IMR-90 (cell line): ENCODE measurements at regions not wholly inside any gene's neighbourhood (a gene's known extent, or its start where the extent isn't known, plus 50 kb on each side); places are given as distances from the start of the nearest gene placed in this dataset.

Source experiments
- ATAC-seq: fragments of 200-7000 bp; cut with Tn5 transposase; 2 replicates; pipeline ENCODE4 v1.9.1; 2020; ENCODE audit warnings: low read depth, mild to moderate bottlenecking, moderate library complexity
- BruUV-seq: library from RNA; stranded (reverse); fragments of 400-500 nt; replicated peaks from 2 replicates; lab custom pipeline; 2021; lab: Mats Ljungman, UMichigan
- CTCF ChIA-PET: fragments of 300-600 bp; formaldehyde crosslinking; extraction: SDS; loops from one replicate; lab custom pipeline; 2021; ENCODE audit warnings: antibody characterized with exemption; lab: Yijun Ruan, JAX
- POLR2A ChIA-PET: fragments of 300-600 bp; sonication (Branson Sonifier 250); formaldehyde crosslinking; loops from one replicate; lab custom pipeline; 2022; ENCODE audit warnings: antibody characterized with exemption; ENCODE audit not compliant: unreplicated experiment; lab: Charles Lee
- DNase-seq: peaks from one replicate; pipeline ENCODE4 v3.0.0; 2013
- H2AFZ ChIP-seq: replicated peaks from 2 replicates; pipeline ENCODE3; 2013; ENCODE audit warnings: low read length, mild to moderate bottlenecking; ENCODE audit not compliant: poor library complexity
- H2AK5ac ChIP-seq: 2 replicates; pipeline ENCODE4 v1.6.1; 2013; ENCODE audit warnings: low read depth, low read length, inconsistent platforms
- H2AK9ac ChIP-seq: replicated peaks from 2 replicates; pipeline ENCODE3; 2013; ENCODE audit warnings: mild to moderate bottlenecking, low read depth, low read length, moderate library complexity; ENCODE audit not compliant: poor library complexity
- H2BK120ac ChIP-seq: 2 replicates; pipeline ENCODE4 v1.6.1; 2013; ENCODE audit warnings: low read depth, low read length, inconsistent platforms
- H2BK15ac ChIP-seq: 3 replicates; pipeline ENCODE4 v1.6.1; 2013; ENCODE audit warnings: low read depth, low read length, inconsistent platforms
- H2BK20ac ChIP-seq: 2 replicates; pipeline ENCODE4 v1.6.1; 2013; ENCODE audit warnings: low read depth, mild to moderate bottlenecking, inconsistent platforms, low read length, moderate library complexity
- H2BK5ac ChIP-seq: 2 replicates; pipeline ENCODE4 v1.6.1; 2013; ENCODE audit warnings: mild to moderate bottlenecking, low read depth, low read length, inconsistent platforms; ENCODE audit not compliant: poor library complexity, severe bottlenecking
- H3K14ac ChIP-seq: replicated peaks from 2 replicates; pipeline ENCODE4 v1.6.1; 2013; ENCODE audit warnings: low read depth, low read length, inconsistent platforms
- H3K18ac ChIP-seq: 2 replicates; pipeline ENCODE4 v1.6.1; 2013; ENCODE audit warnings: low read depth, low read length, control low read depth
- H3K23ac ChIP-seq: 2 replicates; pipeline ENCODE4 v1.6.1; 2013; ENCODE audit warnings: low read depth, low read length, inconsistent platforms
- H3K27ac ChIP-seq: 2 replicates; pipeline ENCODE4 v1.5.1; 2013; ENCODE audit warnings: mild to moderate bottlenecking, control low read depth, low read length; ENCODE audit not compliant: insufficient read depth
- H3K27me3 ChIP-seq: 2 replicates; pipeline ENCODE4 v1.6.1; 2013; ENCODE audit warnings: low read length; ENCODE audit not compliant: control insufficient read depth, insufficient read depth
- H3K36me3 ChIP-seq: 2 replicates; pipeline ENCODE4 v1.6.1; 2013; ENCODE audit warnings: low read length, mixed read lengths; ENCODE audit not compliant: control insufficient read depth, insufficient read depth
- H3K4ac ChIP-seq: 2 replicates; pipeline ENCODE4 v1.6.1; 2013; ENCODE audit warnings: low read depth, low read length, inconsistent platforms
- H3K4me1 ChIP-seq: 2 replicates; pipeline ENCODE4 v1.6.1; 2013; ENCODE audit warnings: low read length, mixed read lengths; ENCODE audit not compliant: control insufficient read depth, insufficient read depth
- H3K4me2 ChIP-seq: 2 replicates; pipeline ENCODE4 v1.6.1; 2013; ENCODE audit warnings: low read depth, mild to moderate bottlenecking, control low read depth, low read length, moderate library complexity
- H3K4me3 ChIP-seq: 2 replicates; pipeline ENCODE4 v1.5.1; 2013; ENCODE audit warnings: low read depth, mild to moderate bottlenecking, control low read depth, low read length, moderate library complexity; ENCODE audit not compliant: insufficient read depth
- H3K56ac ChIP-seq: 2 replicates; pipeline ENCODE4 v1.6.1; 2013; ENCODE audit warnings: low read length, inconsistent platforms; ENCODE audit not compliant: insufficient read depth; ENCODE audit errors: extremely low read depth
- H3K79me1 ChIP-seq, 2 experiments: 2 replicates each; pipeline ENCODE4 v1.6.1; 2013; ENCODE audit warnings: low read length in 2 of 2, inconsistent platforms in 1 of 2, low read depth in 1 of 2
- H3K9ac ChIP-seq: 2 replicates; pipeline ENCODE4 v1.6.1; 2013; ENCODE audit warnings: low read depth, low read length, control low read depth
- H3K9me1 ChIP-seq: 2 replicates; pipeline ENCODE4 v1.6.1; 2013; ENCODE audit warnings: low read length, inconsistent platforms; ENCODE audit not compliant: insufficient read depth
- H3K9me3 ChIP-seq: 2 replicates; pipeline ENCODE4 v1.6.1; 2013; ENCODE audit warnings: low read length; ENCODE audit not compliant: control insufficient read depth, insufficient read depth
- H4K20me1 ChIP-seq: 2 replicates; pipeline ENCODE4 v1.6.1; 2013; ENCODE audit warnings: low read length, inconsistent platforms; ENCODE audit not compliant: insufficient read depth
- H4K5ac ChIP-seq: 2 replicates; pipeline ENCODE4 v1.6.1; 2013; ENCODE audit warnings: mild to moderate bottlenecking, low read depth, low read length, control low read depth
- H4K8ac ChIP-seq, 2 experiments: 2 replicates each; pipeline ENCODE4 v1.6.1; 2013; ENCODE audit warnings: low read depth in 2 of 2, low read length in 2 of 2, control low read depth in 1 of 2, inconsistent platforms in 1 of 2
- H4K91ac ChIP-seq: 2 replicates; pipeline ENCODE4 v1.6.1; 2013; ENCODE audit warnings: low read depth, low read length, inconsistent platforms; ENCODE audit not compliant: insufficient read depth
- BHLHE40 ChIP-seq: fragments of 150-350 bp; IDR thresholded peaks from 2 replicates; pipeline ENCODE4 v1.6.1; 2016; ENCODE audit warnings: mild to moderate bottlenecking, low read depth, low read length
- CEBPB ChIP-seq: IDR thresholded peaks from 2 replicates; pipeline ENCODE4 v1.6.1; 2012; ENCODE audit warnings: low read depth, low read length, improper control_type of control experiment
- CHD1 ChIP-seq: IDR thresholded peaks from 2 replicates; pipeline ENCODE4 v1.6.1; 2012; ENCODE audit warnings: low read depth, low read length, improper control_type of control experiment
- CTCF ChIP-seq: conservative IDR thresholded peaks from 2 replicates; pipeline ENCODE4 v1.5.1; 2012; ENCODE audit warnings: mild to moderate bottlenecking, low read depth, low read length, improper control_type of control experiment
- ELK1 ChIP-seq: fragments of 150-350 bp; IDR thresholded peaks from 2 replicates; pipeline ENCODE4 v1.6.1; 2016; ENCODE audit warnings: low read depth, mild to moderate bottlenecking, low read length, moderate library complexity, borderline replicate concordance
- FOS ChIP-seq: fragments of 150-350 bp; IDR thresholded peaks from 2 replicates; pipeline ENCODE4 v1.6.1; 2016; ENCODE audit warnings: low read depth, low read length
- MAFK ChIP-seq: IDR thresholded peaks from 2 replicates; pipeline ENCODE4 v1.6.1; 2012; ENCODE audit warnings: low read depth, low read length, improper control_type of control experiment
- MAZ ChIP-seq: IDR thresholded peaks from 2 replicates; pipeline ENCODE4 v1.6.1; 2012; ENCODE audit warnings: low read depth, mild to moderate bottlenecking, low read length, improper control_type of control experiment, moderate library complexity, borderline replicate concordance
- MXI1 ChIP-seq: IDR thresholded peaks from 2 replicates; pipeline ENCODE4 v1.6.1; 2012; ENCODE audit warnings: low read depth, mild to moderate bottlenecking, low read length, moderate library complexity, borderline replicate concordance
- NFE2L2 ChIP-seq: fragments of 150-350 bp; IDR thresholded peaks from 2 replicates; pipeline ENCODE4 v1.6.1; 2016; ENCODE audit warnings: low read depth, mild to moderate bottlenecking, low read length
- POLR2A ChIP-seq: IDR thresholded peaks from 2 replicates; pipeline ENCODE4 v1.6.1; 2012; ENCODE audit warnings: mild to moderate bottlenecking, low read depth, low read length
- RAD21 ChIP-seq: IDR thresholded peaks from 2 replicates; pipeline ENCODE4 v1.6.1; 2012; ENCODE audit warnings: low read length, improper control_type of control experiment
- RCOR1 ChIP-seq: IDR thresholded peaks from 2 replicates; pipeline ENCODE4 v1.6.1; 2012; ENCODE audit warnings: mild to moderate bottlenecking, low read length, improper control_type of control experiment; ENCODE audit not compliant: insufficient replicate concordance
- RFX5 ChIP-seq: IDR thresholded peaks from 2 replicates; pipeline ENCODE4 v1.8.0; 2012; ENCODE audit warnings: low read depth, mild to moderate bottlenecking, low read length, moderate library complexity
- SMC3 ChIP-seq: fragments of 150-350 bp; IDR thresholded peaks from 2 replicates; pipeline ENCODE4 v1.6.1; 2016; ENCODE audit warnings: low read depth, mild to moderate bottlenecking, antibody characterized with exemption, low read length, moderate library complexity
- USF2 ChIP-seq: fragments of 150-350 bp; IDR thresholded peaks from 2 replicates; pipeline ENCODE4 v1.6.1; 2017; ENCODE audit warnings: mild to moderate bottlenecking, antibody characterized with exemption, low read length, low read depth
- WGBS, 2 experiments: methylation state at CpG; one replicate each; pipeline versions ENCODE4 v1.1.5 to v1.1.7; 2013; ENCODE audit warnings: missing lambda C conversion rate in 2 of 2; ENCODE audit not compliant: insufficient read length in 1 of 2; ENCODE audit errors: extremely low coverage in 2 of 2; 5-methylcytosine and 5-hydroxymethylcytosine counted together
- dilution Hi-C: fragments of 300-500 bp; cut with HindIII; formaldehyde crosslinking; loops from one replicate; pipeline ENCODE4 v1.14.3; 2018; ENCODE audit warnings: low sequenced_read_pairs; ENCODE audit not compliant: unreplicated experiment
- in situ Hi-C: fragments of 300-500 bp; cut with MboI; formaldehyde crosslinking; loops from 3 replicates; pipeline ENCODE4 v1.14.3; 2019; ENCODE audit warnings: low sequenced_read_pairs, inconsistent platforms, mixed read lengths
- intact Hi-C: fragments of 100-400 bp; cut with micrococcal nuclease; formaldehyde crosslinking; loops from 2 replicates; pipeline ENCODE4 v1.10.0; 2022

GRCh38 chr9:118336943-118337330 lies 632.7 kb downstream of the TLR4 start:
- no TSS peak for BruUV-seq
- Histone ChIP-seq H3K18ac (no peak overlapping the region), H3K36me3 (no peaks in the 10 kb centered on the region), H3K4ac (no peak overlapping the region), H3K56ac (no peak overlapping the region), H4K20me1 (no peaks in the 10 kb centered on the region), H3K79me1 (no peaks in the 10 kb centered on the region), H2AK5ac (no peak overlapping the region), H3K27me3 (no peaks in the 10 kb centered on the region), H2BK20ac (no peak overlapping the region), H2AK9ac (no peak overlapping the region), H3K4me2 (no peak overlapping the region), H3K4me1 (no peaks in the 10 kb centered on the region), H3K9me3 (no peaks in the 10 kb centered on the region), H4K5ac (no peak overlapping the region), H3K14ac (no peak overlapping the region), H4K91ac (no peak overlapping the region), H3K9ac (no peak overlapping the region), H3K9me1 (no peaks in the 10 kb centered on the region), H2AFZ (no peak overlapping the region), H2BK15ac (no peak overlapping the region), H2BK5ac (no peak overlapping the region), H3K27ac (no peak overlapping the region), H2BK120ac (no peak overlapping the region), H3K23ac (no peak overlapping the region), H4K8ac (no peak overlapping the region), H3K4me3 (no peak overlapping the region)
- ChIA-PET POLR2A (no interaction called here), CTCF (no interaction called here)
- dilution Hi-C loops, result no loop called here
- WGBS, 2 experiments, result no CpG with 5 or more reads among the region's 2 CpGs
- no peak for ATAC-seq
- intact Hi-C loops, result no loop called here
- in situ Hi-C loops, result no loop called here
- DNase-seq, result no peak
- TF ChIP-seq ELK1 (no peak), MAZ (no peak), CEBPB (no peak), USF2 (no peak), RAD21 (no peak), FOS (no peak), CHD1 (no peak), MAFK (no peak), CTCF (no peak), SMC3 (no peak), RFX5 (no peak), MXI1 (no peak), POLR2A (no peak), RCOR1 (no peak), NFE2L2 (no peak), BHLHE40 (no peak)
